Osteoblast (primary cell): ENCODE measurements at regions not wholly inside any gene's neighbourhood (a gene's known extent, or its start where the extent isn't known, plus 50 kb on each side); places are given as distances from the start of the nearest gene placed in this dataset.

Source experiments
- DNase-seq: peaks from one replicate; pipeline ENCODE4 v3.0.0; 2011; ENCODE audit warnings: low spot score, mixed read lengths; ENCODE audit not compliant: insufficient read length; ENCODE audit errors: missing footprints
- H2AFZ ChIP-seq: 2 replicates; pipeline ENCODE4 v1.6.0; 2011; ENCODE audit warnings: mild to moderate bottlenecking, low read length
- H3K27ac ChIP-seq: 2 replicates; pipeline ENCODE4 v1.5.1; 2011; ENCODE audit warnings: mild to moderate bottlenecking, low read depth, low read length, moderate library complexity
- H3K27me3 ChIP-seq: 2 replicates; pipeline ENCODE4 v1.6.0; 2012; ENCODE audit warnings: mild to moderate bottlenecking, control low read depth, inconsistent platforms, low read length, moderate library complexity; ENCODE audit not compliant: insufficient read depth
- H3K36me3 ChIP-seq: 2 replicates; pipeline ENCODE4 v1.5.1; 2011; ENCODE audit warnings: mild to moderate bottlenecking, low read length, control low read depth, moderate library complexity; ENCODE audit not compliant: insufficient read depth
- H3K4me1 ChIP-seq: 2 replicates; pipeline ENCODE4 v1.5.1; 2011; ENCODE audit warnings: mild to moderate bottlenecking, low read length, control low read depth, moderate library complexity; ENCODE audit not compliant: insufficient read depth
- H3K4me2 ChIP-seq: 2 replicates; pipeline ENCODE4 v1.6.0; 2011; ENCODE audit warnings: mild to moderate bottlenecking, low read length; ENCODE audit not compliant: insufficient read depth
- H3K4me3 ChIP-seq: fragments of 200-600 bp; sonication (generic); 3 replicates; pipeline ENCODE4 v1.5.1; 2012; ENCODE audit warnings: mild to moderate bottlenecking, low read length, inconsistent platforms; ENCODE audit not compliant: insufficient read depth
- H3K79me2 ChIP-seq: 2 replicates; pipeline ENCODE4 v1.6.0; 2012; ENCODE audit warnings: mild to moderate bottlenecking, low read length, control low read depth, inconsistent platforms; ENCODE audit not compliant: insufficient read depth
- H3K9me3 ChIP-seq: 2 replicates; pipeline ENCODE4 v1.5.1; 2011; ENCODE audit warnings: low read depth, low read length, control low read depth
- H4K20me1 ChIP-seq: 2 replicates; pipeline ENCODE4 v1.6.0; 2012; ENCODE audit warnings: mild to moderate bottlenecking, low read length, control low read depth; ENCODE audit not compliant: insufficient read depth
- TF ChIP-seq, protein P1 (sequence below): IDR thresholded peaks from 2 replicates; pipeline ENCODE4 v1.5.1; 2011; ENCODE audit warnings: mild to moderate bottlenecking, low read depth, low read length, moderate library complexity; ENCODE audit errors: extremely low read depth

DNA sequence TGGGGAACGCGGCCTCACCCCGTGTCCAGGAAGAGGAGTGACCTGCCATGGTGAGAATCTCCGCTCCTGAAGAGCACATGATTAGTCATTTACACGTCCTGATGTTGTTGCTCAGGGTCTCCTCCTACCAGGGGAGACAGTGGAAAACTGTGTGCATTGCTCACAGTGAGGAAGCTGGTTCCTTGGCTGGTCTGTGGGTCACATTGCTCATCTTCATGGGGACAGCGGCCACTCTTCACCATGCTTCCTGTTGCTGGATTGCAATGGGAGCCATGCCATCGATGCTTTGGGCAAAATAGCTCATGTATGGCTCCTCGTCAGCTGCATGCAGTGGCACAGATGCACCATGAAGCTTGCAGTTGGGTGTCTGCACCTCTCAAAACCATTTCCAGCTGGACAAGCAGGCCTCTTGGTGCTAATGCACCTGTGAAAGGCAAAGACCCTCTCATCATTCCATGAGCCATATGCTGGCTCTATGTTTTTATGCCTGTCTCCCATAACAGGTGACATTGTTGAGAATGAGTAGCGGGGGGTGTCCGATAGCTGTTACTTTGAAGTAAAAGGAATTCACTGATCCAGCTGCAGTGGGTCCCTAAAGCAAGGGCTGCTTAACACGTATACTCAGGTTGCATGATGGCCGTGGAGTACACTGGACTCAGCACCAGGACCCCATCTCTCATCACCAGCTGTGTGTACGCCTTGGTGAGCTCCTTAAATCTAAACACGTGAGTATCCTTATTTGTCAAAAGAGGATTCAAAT, 135.0 kb upstream of the ALKAL2 start:
- Histone ChIP-seq H3K9me3 (no peaks in the 10 kb centered on the region), H2AFZ (no peak overlapping the region), H3K4me2 (no peak overlapping the region), H3K79me2 (no peaks in the 10 kb centered on the region), H3K4me1 (no peaks in the 10 kb centered on the region), H3K27ac (no peak overlapping the region), H4K20me1 (no peaks in the 10 kb centered on the region), H3K4me3 (no peak overlapping the region), H3K27me3 (no peaks in the 10 kb centered on the region), H3K36me3 (no peaks in the 10 kb centered on the region)
- DNase-seq, result no peak
- TF ChIP-seq, protein P1, sequence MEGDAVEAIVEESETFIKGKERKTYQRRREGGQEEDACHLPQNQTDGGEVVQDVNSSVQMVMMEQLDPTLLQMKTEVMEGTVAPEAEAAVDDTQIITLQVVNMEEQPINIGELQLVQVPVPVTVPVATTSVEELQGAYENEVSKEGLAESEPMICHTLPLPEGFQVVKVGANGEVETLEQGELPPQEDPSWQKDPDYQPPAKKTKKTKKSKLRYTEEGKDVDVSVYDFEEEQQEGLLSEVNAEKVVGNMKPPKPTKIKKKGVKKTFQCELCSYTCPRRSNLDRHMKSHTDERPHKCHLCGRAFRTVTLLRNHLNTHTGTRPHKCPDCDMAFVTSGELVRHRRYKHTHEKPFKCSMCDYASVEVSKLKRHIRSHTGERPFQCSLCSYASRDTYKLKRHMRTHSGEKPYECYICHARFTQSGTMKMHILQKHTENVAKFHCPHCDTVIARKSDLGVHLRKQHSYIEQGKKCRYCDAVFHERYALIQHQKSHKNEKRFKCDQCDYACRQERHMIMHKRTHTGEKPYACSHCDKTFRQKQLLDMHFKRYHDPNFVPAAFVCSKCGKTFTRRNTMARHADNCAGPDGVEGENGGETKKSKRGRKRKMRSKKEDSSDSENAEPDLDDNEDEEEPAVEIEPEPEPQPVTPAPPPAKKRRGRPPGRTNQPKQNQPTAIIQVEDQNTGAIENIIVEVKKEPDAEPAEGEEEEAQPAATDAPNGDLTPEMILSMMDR, result no peak

DNA sequence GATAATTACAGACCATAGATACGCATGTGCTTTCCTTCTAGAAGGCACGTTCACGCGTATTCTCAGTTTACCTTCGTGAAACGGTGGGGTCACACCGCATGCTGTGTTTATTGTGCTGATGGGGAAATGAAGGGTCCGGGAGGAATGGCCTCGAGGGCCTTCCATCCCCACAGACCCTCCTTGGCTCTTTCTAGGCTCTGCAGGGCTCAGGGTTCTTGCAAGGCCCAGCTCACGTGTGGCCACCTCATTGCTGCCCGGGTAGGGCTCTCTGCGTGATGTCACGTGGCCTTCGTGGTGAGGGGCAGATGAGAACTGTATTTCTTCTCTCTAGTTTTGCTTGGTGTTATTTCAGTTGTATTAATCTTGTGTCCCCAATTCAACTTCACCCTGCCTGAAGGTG, 133.5 kb upstream of the ALKAL2 start:
- Histone ChIP-seq H3K27ac (no peak overlapping the region), H3K27me3 (no peaks in the 10 kb centered on the region), H3K79me2 (no peaks in the 10 kb centered on the region), H2AFZ (no peak overlapping the region), H3K4me2 (no peak overlapping the region), H3K4me3 (no peak overlapping the region), H3K36me3 (no peaks in the 10 kb centered on the region), H3K9me3 (no peaks in the 10 kb centered on the region), H3K4me1 (no peaks in the 10 kb centered on the region), H4K20me1 (no peaks in the 10 kb centered on the region)
- TF ChIP-seq, protein P1, result no peak
- DNase-seq, result no peak

DNA sequence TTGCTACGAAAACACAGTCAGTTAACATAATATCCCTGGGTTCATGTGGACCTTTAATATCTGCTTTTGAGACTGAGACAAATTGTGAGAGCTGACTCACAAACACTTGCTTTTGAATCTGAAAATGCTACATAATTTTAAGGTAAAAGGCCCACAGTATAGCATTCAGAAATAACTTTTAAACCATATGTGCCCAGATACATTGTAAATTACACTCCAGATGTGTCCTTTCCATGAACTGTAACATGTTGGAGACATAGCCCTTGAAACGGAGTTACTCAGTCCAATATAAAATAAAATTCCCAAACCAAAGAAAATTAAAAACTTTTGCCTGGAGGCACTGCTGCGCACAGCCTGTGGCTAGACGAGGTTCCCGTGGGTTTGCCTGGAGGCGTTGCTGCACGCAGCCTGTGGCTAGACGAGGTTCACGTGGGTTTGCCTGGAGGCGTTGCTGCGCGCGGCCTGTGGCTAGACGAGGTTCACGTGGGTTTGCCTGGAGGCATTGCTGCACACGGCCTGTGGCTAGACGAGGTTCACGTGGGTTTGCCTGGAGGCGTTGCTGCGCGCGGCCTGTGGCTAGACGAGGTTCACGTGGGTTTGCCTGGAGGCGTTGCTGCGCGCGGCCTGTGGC, 131.9 kb upstream of the ALKAL2 start:
- no peaks in the 10 kb centered on the region for H3K79me2 ChIP-seq
- peaks cover 3% of the 10 kb centered on the region for H3K9me3 ChIP-seq

DNA sequence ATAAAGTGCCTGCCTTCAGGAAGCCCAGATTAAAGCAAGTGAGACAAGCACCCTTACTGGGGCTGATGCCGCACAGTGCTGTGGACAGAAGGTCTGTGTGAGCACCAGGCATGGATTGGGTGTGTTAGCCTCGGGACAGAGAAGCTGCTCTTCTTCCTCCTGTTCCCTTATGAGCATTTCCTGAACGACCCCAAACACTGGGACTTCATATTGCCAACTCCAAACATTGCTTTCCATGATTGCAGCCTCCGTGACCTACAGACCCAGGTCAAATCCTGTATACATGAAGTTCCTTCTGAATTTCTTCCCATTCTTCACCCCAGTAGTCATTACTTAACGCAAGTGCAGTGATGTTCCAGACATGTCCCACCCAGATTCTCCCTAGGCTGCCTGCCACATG, 129.8 kb upstream of the ALKAL2 start:
- TF ChIP-seq, protein P1, result no peak
- Histone ChIP-seq H3K27me3 (no peaks in the 10 kb centered on the region), H3K36me3 (no peaks in the 10 kb centered on the region), H2AFZ (no peak overlapping the region), H3K9me3 (peaks cover 3% of the 10 kb centered on the region), H3K79me2 (no peaks in the 10 kb centered on the region), H3K4me2 (no peak overlapping the region), H3K27ac (no peak overlapping the region), H4K20me1 (no peaks in the 10 kb centered on the region), H3K4me3 (no peak overlapping the region), H3K4me1 (no peaks in the 10 kb centered on the region)
- no peak for DNase-seq

More for the DNA sequence above, 131.9 kb upstream of the ALKAL2 start:
- TF ChIP-seq, protein P1, result no peak
- H3K4me3 ChIP-seq, result no peak overlapping the region
- H3K4me1 ChIP-seq, result no peaks in the 10 kb centered on the region
- no peak overlapping the region for H3K27ac ChIP-seq
- H2AFZ ChIP-seq, result no peak overlapping the region
- no peak overlapping the region for H3K4me2 ChIP-seq
- H4K20me1 ChIP-seq, result no peaks in the 10 kb centered on the region
- DNase-seq, result no peak
- no peaks in the 10 kb centered on the region for H3K27me3 ChIP-seq
- H3K36me3 ChIP-seq, result no peaks in the 10 kb centered on the region
